Ovary (tissue), 3 donors: ENCODE measurements at regions not wholly inside any gene's neighbourhood (a gene's known extent, or its start where the extent isn't known, plus 50 kb on each side); places are given as distances from the start of the nearest gene placed in this dataset.

Source experiments
- CTCF ChIP-seq, 3 donors: fragments of 450-650 bp in 2 of 3; fragments of 200-600 bp in 1 of 3; IDR thresholded peaks; one replicate each; pipeline versions ENCODE4 v1.5.1 to v1.8.0; 2016 to 2022; ENCODE audit warnings: antibody characterized with exemption in 3 of 3, mild to moderate bottlenecking in 1 of 3
- EP300 ChIP-seq: sonication (generic); formaldehyde crosslinking; IDR thresholded peaks from one replicate; pipeline ENCODE4 v1.6.1; 2017; ENCODE audit warnings: antibody characterized with exemption
- POLR2A ChIP-seq: fragments of 450-650 bp; IDR thresholded peaks from one replicate; pipeline ENCODE4 v1.6.1; 2017; ENCODE audit warnings: antibody characterized with exemption, mild to moderate bottlenecking, moderate library complexity
- donor health status: DM: no; HTN: no; CAD: no.

GRCh38 chr5:125065741-125066140 lies 319.3 kb upstream of the ZNF608 start:
- TF ChIP-seq POLR2A, result no peak
- no peak for TF ChIP-seq CTCF (IDR thresholded peaks at IDR 0.05)
- no peak for TF ChIP-seq EP300
